Mesenchymal stem cell (in vitro differentiated cells and primary cell): ENCODE measurements at regions not wholly inside any gene's neighbourhood (a gene's known extent, or its start where the extent isn't known, plus 50 kb on each side); places are given as distances from the start of the nearest gene placed in this dataset.

Experiments
- DNase-seq: peaks from one replicate; pipeline ENCODE4 v3.0.0-alpha.2; 2013
- H2AFZ ChIP-seq: one replicate; pipeline ENCODE4 v1.6.1; 2013; ENCODE audit warnings: low read depth, mild to moderate bottlenecking, control low read depth, inconsistent platforms, low read length, moderate library complexity
- H2AK5ac ChIP-seq: 2 replicates; pipeline ENCODE4 v1.6.1; 2013; ENCODE audit warnings: low read length, moderate library complexity, mild to moderate bottlenecking, inconsistent platforms; ENCODE audit not compliant: severe bottlenecking
- H2BK120ac ChIP-seq: one replicate; pipeline ENCODE4 v1.6.1; 2013; ENCODE audit warnings: low read depth, mild to moderate bottlenecking, inconsistent platforms, low read length, moderate library complexity
- H2BK12ac ChIP-seq, 2 experiments: one replicate each; pipeline ENCODE4 v1.6.1; 2013; ENCODE audit warnings: inconsistent platforms in 2 of 2, low read length in 2 of 2, mild to moderate bottlenecking in 2 of 2, moderate library complexity in 2 of 2, control low read depth in 1 of 2
- H2BK15ac ChIP-seq: one replicate; pipeline ENCODE4 v1.6.1; 2013; ENCODE audit warnings: mild to moderate bottlenecking, low read depth, inconsistent platforms; ENCODE audit not compliant: poor library complexity, severe bottlenecking
- H2BK5ac ChIP-seq: 2 replicates; pipeline ENCODE4 v1.6.1; 2013; ENCODE audit warnings: low read depth, mild to moderate bottlenecking, low read length, control low read depth, inconsistent platforms; ENCODE audit not compliant: poor library complexity, severe bottlenecking
- H3K14ac ChIP-seq, 2 experiments: one replicate each; pipeline ENCODE4 v1.6.1; 2013; ENCODE audit warnings: inconsistent platforms in 2 of 2, low read length in 2 of 2, control low read depth in 1 of 2, mild to moderate bottlenecking in 1 of 2, moderate library complexity in 1 of 2
- H3K18ac ChIP-seq, 2 experiments: one replicate each; pipeline ENCODE4 v1.6.1; 2013; ENCODE audit warnings: inconsistent platforms in 2 of 2, low read length in 2 of 2, control low read depth in 1 of 2, low read depth in 1 of 2, mild to moderate bottlenecking in 1 of 2
- H3K23ac ChIP-seq, 2 experiments: one replicate each; pipeline ENCODE4 v1.6.1; 2013; ENCODE audit warnings: inconsistent platforms in 2 of 2, low read length in 2 of 2, mild to moderate bottlenecking in 2 of 2, moderate library complexity in 2 of 2, control low read depth in 1 of 2
- H3K27ac ChIP-seq: 2 replicates; pipeline ENCODE4 v1.5.1; 2013; ENCODE audit warnings: mild to moderate bottlenecking, moderate library complexity, low read length, control low read depth, inconsistent platforms; ENCODE audit not compliant: poor library complexity, severe bottlenecking
- H3K27me3 ChIP-seq, 2 experiments: 2 replicates each; pipeline versions ENCODE4 v1.6.1 to v1.7.0; 2013; ENCODE audit warnings: low read length in 2 of 2, mild to moderate bottlenecking in 2 of 2, moderate library complexity in 2 of 2, control low read depth in 1 of 2, inconsistent platforms in 1 of 2; ENCODE audit not compliant: control insufficient read depth in 1 of 2, insufficient read depth in 1 of 2
- H3K36me3 ChIP-seq, 2 experiments: 2 replicates each; pipeline versions ENCODE4 v1.6.1 to v1.7.0; 2013; ENCODE audit warnings: low read length in 2 of 2, control low read depth in 1 of 2, inconsistent platforms in 1 of 2, low read depth in 1 of 2, mild to moderate bottlenecking in 1 of 2; ENCODE audit not compliant: insufficient read depth in 2 of 2, control insufficient read depth in 1 of 2
- H3K4ac ChIP-seq, 2 experiments: one replicate each; pipeline ENCODE4 v1.6.1; 2013; ENCODE audit warnings: inconsistent platforms in 2 of 2, low read length in 2 of 2, mild to moderate bottlenecking in 2 of 2, moderate library complexity in 2 of 2, control low read depth in 1 of 2, low read depth in 1 of 2
- H3K4me1 ChIP-seq: 2 replicates; pipeline ENCODE4 v1.6.1; 2013; ENCODE audit warnings: low read depth, low read length, control low read depth; ENCODE audit not compliant: control insufficient read depth, insufficient read depth
- H3K4me2 ChIP-seq: 2 replicates; pipeline ENCODE4 v1.6.1; 2013; ENCODE audit warnings: low read length, mild to moderate bottlenecking, inconsistent platforms; ENCODE audit not compliant: poor library complexity, severe bottlenecking
- H3K4me3 ChIP-seq, 2 experiments: 2 replicates each; pipeline versions ENCODE4 v1.5.1 to v1.7.0; 2013; ENCODE audit warnings: low read length in 2 of 2, mild to moderate bottlenecking in 2 of 2, control low read depth in 1 of 2, low read depth in 1 of 2; ENCODE audit not compliant: insufficient read depth in 1 of 2
- H3K79me1 ChIP-seq: replicated peaks from 2 replicates; pipeline ENCODE4 v1.6.1; 2013; ENCODE audit warnings: mild to moderate bottlenecking, control low read depth, low read length, inconsistent platforms; ENCODE audit not compliant: poor library complexity, severe bottlenecking
- H3K9ac ChIP-seq: 2 replicates; pipeline ENCODE4 v1.7.0; 2013; ENCODE audit warnings: mild to moderate bottlenecking, low read length, moderate library complexity
- H3K9me3 ChIP-seq: 2 replicates; pipeline ENCODE4 v1.7.0; 2013; ENCODE audit warnings: mild to moderate bottlenecking, low read length; ENCODE audit not compliant: control insufficient read depth
- H4K8ac ChIP-seq: one replicate; pipeline ENCODE4 v1.6.1; 2013; ENCODE audit warnings: inconsistent platforms, mild to moderate bottlenecking, low read length, moderate library complexity
- H4K91ac ChIP-seq: one replicate; pipeline ENCODE4 v1.6.1; 2013; ENCODE audit warnings: mild to moderate bottlenecking, low read length, inconsistent platforms
- WGBS: methylation state at CpG from one replicate; pipeline ENCODE4 v1.1.7; 2013; ENCODE audit warnings: mixed read lengths; 5-methylcytosine and 5-hydroxymethylcytosine counted together

- H4K8ac ChIP-seq, result no peak overlapping the region
Observed at GRCh38 chr7:42552227-42552626, 315.2 kb upstream of the GLI3 start.

GRCh38 chr7:42550706-42551470, 313.9 kb upstream of the GLI3 start:
- H3K14ac ChIP-seq, result no peak overlapping the region
- H3K4me3 ChIP-seq, result no peak overlapping the region
- no peak overlapping the region for H4K91ac ChIP-seq
- H2BK120ac ChIP-seq, result no peak overlapping the region
- no peak overlapping the region for H4K8ac ChIP-seq
- no peak overlapping the region for H2BK5ac ChIP-seq
- no peak overlapping the region for H2BK12ac ChIP-seq
- H3K9ac ChIP-seq, result no peak overlapping the region
- H2BK15ac ChIP-seq, result no peak overlapping the region
- H3K27ac ChIP-seq, result no peak overlapping the region
- no peak overlapping the region for H3K4me2 ChIP-seq
- H3K79me1 ChIP-seq, result no peaks in the 10 kb centered on the region
- no peaks in the 10 kb centered on the region for H3K27me3 ChIP-seq
- H3K23ac ChIP-seq, result no peak overlapping the region
- H2AFZ ChIP-seq, result no peak overlapping the region
- no peaks in the 10 kb centered on the region for H3K4me1 ChIP-seq
- H3K4ac ChIP-seq, result no peak overlapping the region
- H3K18ac ChIP-seq, result no peak overlapping the region
- no peaks in the 10 kb centered on the region for H3K36me3 ChIP-seq
- peaks cover 42% of the 10 kb centered on the region for H3K9me3 ChIP-seq
- no peak for DNase-seq
- H2AK5ac ChIP-seq, result no peak overlapping the region

More at GRCh38 chr7:42552227-42552626, 315.2 kb upstream of the GLI3 start:
- Histone ChIP-seq H2AK5ac (no peak overlapping the region), H3K18ac (no peak overlapping the region), H3K23ac (no peak overlapping the region), H2BK12ac (no peak overlapping the region), H2BK5ac (no peak overlapping the region), H3K9me3 (peaks cover 41% of the 10 kb centered on the region), H3K27me3 (no peaks in the 10 kb centered on the region), H3K14ac (no peak overlapping the region), H3K36me3 (no peaks in the 10 kb centered on the region), H3K9ac (no peak overlapping the region), H2BK120ac (no peak overlapping the region), H3K4me2 (no peak overlapping the region), H3K4me3 (no peak overlapping the region), H4K91ac (no peak overlapping the region), H2AFZ (no peak overlapping the region), H3K4me1 (no peaks in the 10 kb centered on the region), H3K4ac (no peak overlapping the region), H3K79me1 (no peaks in the 10 kb centered on the region), H3K27ac (no peak overlapping the region), H2BK15ac (no peak overlapping the region)
- DNase-seq, result no peak

- Histone ChIP-seq H3K4ac (no peak overlapping the region), H4K91ac (no peak overlapping the region), H3K36me3 (no peaks in the 10 kb centered on the region), H2AK5ac (no peak overlapping the region), H3K4me1 (no peaks in the 10 kb centered on the region), H2BK120ac (no peak overlapping the region), H3K79me1 (no peaks in the 10 kb centered on the region), H3K18ac (no peak overlapping the region), H3K9me3 (peaks cover 41% of the 10 kb centered on the region), H3K4me2 (no peak overlapping the region), H2BK15ac (no peak overlapping the region), H3K9ac (no peak overlapping the region), H2AFZ (no peak overlapping the region), H3K4me3 (no peak overlapping the region), H4K8ac (no peak overlapping the region), H3K14ac (no peak overlapping the region), H3K27me3 (no peaks in the 10 kb centered on the region), H3K27ac (no peak overlapping the region), H2BK5ac (no peak overlapping the region), H3K23ac (no peak overlapping the region), H2BK12ac (no peak overlapping the region)
- WGBS, result no CpG with 5 or more reads among the region's 3 CpGs
- DNase-seq, result no peak
Observed at GRCh38 chr7:42549866-42550485, 313.0 kb upstream of the GLI3 start.

- Histone ChIP-seq H2AK5ac (no peak overlapping the region), H2AFZ (no peak overlapping the region), H3K18ac (no peak overlapping the region), H3K23ac (no peak overlapping the region), H3K14ac (no peak overlapping the region), H3K4ac (no peak overlapping the region), H4K8ac (no peak overlapping the region), H3K27ac (no peak overlapping the region), H3K9me3 (peaks cover 43% of the 10 kb centered on the region), H3K4me2 (no peak overlapping the region), H3K4me3 (no peak overlapping the region), H3K36me3 (no peaks in the 10 kb centered on the region), H3K79me1 (no peaks in the 10 kb centered on the region), H3K9ac (no peak overlapping the region), H2BK120ac (no peak overlapping the region), H2BK5ac (no peak overlapping the region), H3K4me1 (no peaks in the 10 kb centered on the region), H4K91ac (no peak overlapping the region), H2BK12ac (no peak overlapping the region), H3K27me3 (no peaks in the 10 kb centered on the region), H2BK15ac (no peak overlapping the region)
- no peak for DNase-seq
- WGBS, result 92% methylated on average over 3 of the region's 6 CpGs
Observed at GRCh38 chr7:42548816-42549611, 312.0 kb upstream of the GLI3 start.
